ENCODE measurements at regions not wholly inside any gene's neighbourhood (a gene's known extent, or its start where the extent isn't known, plus 50 kb on each side); places are given as distances from the start of the nearest gene placed in this dataset.

DNA sequence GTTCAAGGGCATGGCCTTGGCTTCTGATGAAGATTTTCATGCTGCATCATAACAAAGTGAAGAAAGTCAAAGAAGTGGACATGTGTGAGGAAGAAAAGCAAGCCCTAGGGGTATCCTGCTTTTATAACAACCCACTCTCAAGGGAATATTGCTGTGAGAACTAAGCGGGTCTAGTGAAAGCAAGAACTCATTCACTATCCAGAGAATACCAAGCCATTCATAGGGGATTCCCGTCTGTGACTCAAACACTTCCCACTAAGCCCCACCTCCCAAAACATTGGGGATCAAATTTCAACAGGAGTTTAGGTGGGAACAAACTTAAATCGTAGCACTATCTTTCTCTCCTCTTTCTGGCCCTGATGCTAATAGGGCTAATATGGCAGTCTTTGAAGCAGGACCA, 98.5 kb upstream of the CTTNBP2NL start:
- Mint-ChIP-seq H3K4me1 (ENCODE audit: low read depth) (no peaks in the 10 kb centered on the region), H3K9me3 (no peaks in the 10 kb centered on the region), H3K36me3 (ENCODE audit: low read depth) (no peaks in the 10 kb centered on the region), H3K27me3 (ENCODE audit: low read depth) (peaks cover 8% of the 10 kb centered on the region), H3K27ac (no peak overlapping the region), H3K4me3 (ENCODE audit: low read depth) (no peak overlapping the region)
- intact Hi-C loops (cut with micrococcal nuclease) = loop anchor here (5.0 kb wide), 1 partner anchor 70 kb away; no protein-coding TSS in a partner anchor
- no peak for DNase-seq (ENCODE audit: low spot score)

DNA sequence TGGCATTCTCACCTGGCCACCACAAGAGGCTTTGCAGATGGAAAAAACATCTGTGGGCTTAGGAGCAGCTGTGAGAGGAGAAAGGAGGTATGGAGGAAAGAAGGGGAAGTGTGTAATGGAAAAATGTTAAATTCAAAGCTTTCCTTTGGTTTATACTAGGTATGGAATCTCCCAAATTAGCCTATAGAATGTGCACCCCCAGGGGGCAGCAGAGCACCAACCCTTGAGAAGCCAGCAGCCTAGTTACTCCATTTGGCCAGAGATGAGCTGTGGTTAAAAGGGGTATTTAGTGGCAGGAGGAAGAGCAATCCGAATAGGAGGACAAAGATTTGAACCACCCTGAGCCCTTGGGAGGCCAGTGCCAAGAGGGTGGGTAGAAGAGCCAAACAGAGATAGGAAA, 97.5 kb upstream of the CTTNBP2NL start:
- no peak for DNase-seq (ENCODE audit: low spot score)
- intact Hi-C loops (cut with micrococcal nuclease) = loop anchor here (5.0 kb wide), 1 partner anchor 69 kb away; no protein-coding TSS in a partner anchor

DNA sequence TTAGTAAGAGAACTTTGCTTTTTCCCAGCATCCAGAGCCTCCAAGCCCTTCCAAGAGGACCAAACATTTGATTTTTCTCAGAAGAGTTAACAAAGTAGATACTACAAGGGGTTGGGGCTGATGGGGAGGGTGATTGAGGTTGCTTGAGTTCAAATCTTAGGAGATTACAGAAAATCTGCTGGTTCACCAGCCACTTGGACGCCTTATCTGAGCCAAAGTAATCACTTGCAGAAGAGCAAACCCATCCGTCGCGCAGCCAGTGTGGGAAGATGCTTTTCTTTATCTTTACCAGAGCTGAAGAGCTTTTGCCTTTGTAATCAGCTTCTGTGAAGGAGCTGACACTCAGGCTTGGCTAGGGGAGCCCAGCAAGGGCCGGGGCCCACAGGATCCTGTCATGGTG, 91.9 kb upstream of the CTTNBP2NL start:
- Mint-ChIP-seq H3K27ac (no peak overlapping the region), H3K4me1 (ENCODE audit: low read depth) (no peaks in the 10 kb centered on the region), H3K36me3 (ENCODE audit: low read depth) (no peaks in the 10 kb centered on the region), H3K9me3 (no peaks in the 10 kb centered on the region), H3K27me3 (ENCODE audit: low read depth) (peaks cover 24% of the 10 kb centered on the region), H3K4me3 (ENCODE audit: low read depth) (no peak overlapping the region)
- no peak for DNase-seq (ENCODE audit: low spot score)
- intact Hi-C loops (cut with micrococcal nuclease) = no loop called here

More for the DNA sequence above, 97.5 kb upstream of the CTTNBP2NL start:
- H3K4me1 Mint-ChIP-seq (ENCODE audit: low read depth) = no peaks in the 10 kb centered on the region
- no peaks in the 10 kb centered on the region for H3K36me3 Mint-ChIP-seq (ENCODE audit: low read depth)
- H3K27ac Mint-ChIP-seq = no peak overlapping the region
- no peaks in the 10 kb centered on the region for H3K9me3 Mint-ChIP-seq
- peaks cover 8% of the 10 kb centered on the region for H3K27me3 Mint-ChIP-seq (ENCODE audit: low read depth)
- H3K4me3 Mint-ChIP-seq (ENCODE audit: low read depth) = no peak overlapping the region

DNA sequence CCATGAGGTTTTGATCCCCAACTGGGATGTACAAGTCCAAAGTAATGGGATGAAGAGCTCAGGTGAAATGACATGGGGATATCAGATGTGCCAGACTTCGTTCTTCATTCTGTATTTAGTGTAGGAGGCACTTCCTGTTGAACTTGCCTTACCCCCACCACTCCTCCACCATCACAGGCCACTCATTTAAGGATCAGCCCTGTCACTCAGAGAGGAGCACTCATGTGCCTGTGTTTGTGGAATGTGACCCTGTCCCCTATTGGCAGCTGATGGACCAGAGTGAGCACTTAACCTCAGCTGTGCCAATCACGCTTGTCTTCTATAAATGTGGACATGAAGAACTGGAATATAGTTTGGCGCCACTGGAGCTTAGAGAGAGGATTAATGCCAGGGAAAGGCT, 91.4 kb upstream of the CTTNBP2NL start:
- no peak overlapping the region for H3K27ac Mint-ChIP-seq
- DNase-seq (ENCODE audit: low spot score) = no peak

DNA sequence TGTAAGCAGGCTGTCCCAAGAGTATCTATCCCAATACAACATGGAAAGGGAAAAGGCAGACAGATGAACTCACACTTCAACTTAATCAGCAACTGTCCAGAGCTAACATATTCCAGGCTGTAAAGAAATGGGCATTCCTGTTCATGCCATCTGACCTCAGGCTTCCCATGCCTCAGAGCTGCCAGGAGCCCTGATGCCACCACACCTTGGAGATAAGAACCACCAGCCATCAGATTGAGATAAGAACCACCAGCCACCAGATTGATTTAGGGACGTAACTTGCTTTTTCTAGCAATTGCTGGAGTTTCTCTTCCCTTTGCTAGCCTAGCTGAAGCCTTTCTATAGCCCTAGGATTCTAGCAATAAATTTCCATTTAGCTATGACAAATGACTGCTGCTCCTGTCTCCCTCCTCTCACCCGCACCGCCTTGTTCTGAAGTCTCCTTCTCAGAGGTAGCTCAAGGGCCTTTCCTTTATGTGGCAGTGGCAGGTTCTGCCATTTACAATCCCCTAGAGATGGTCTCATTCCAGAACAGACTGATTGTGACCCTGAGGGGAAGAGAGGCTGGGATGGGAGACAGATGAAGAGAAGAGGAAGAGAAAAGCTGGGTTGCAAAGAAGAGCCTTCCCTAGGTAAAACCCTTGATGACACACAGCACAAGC, 88.0 kb upstream of the CTTNBP2NL start:
- H3K27ac Mint-ChIP-seq = no peak overlapping the region
- DNase-seq (ENCODE audit: low spot score) = no peak

More for the DNA sequence above, 91.4 kb upstream of the CTTNBP2NL start:
- intact Hi-C loops (cut with micrococcal nuclease) = no loop called here
- Mint-ChIP-seq H3K36me3 (ENCODE audit: low read depth) (no peaks in the 10 kb centered on the region), H3K4me1 (ENCODE audit: low read depth) (no peaks in the 10 kb centered on the region), H3K27me3 (ENCODE audit: low read depth) (peaks cover 22% of the 10 kb centered on the region), H3K4me3 (ENCODE audit: low read depth) (no peak overlapping the region), H3K9me3 (no peaks in the 10 kb centered on the region)

DNA sequence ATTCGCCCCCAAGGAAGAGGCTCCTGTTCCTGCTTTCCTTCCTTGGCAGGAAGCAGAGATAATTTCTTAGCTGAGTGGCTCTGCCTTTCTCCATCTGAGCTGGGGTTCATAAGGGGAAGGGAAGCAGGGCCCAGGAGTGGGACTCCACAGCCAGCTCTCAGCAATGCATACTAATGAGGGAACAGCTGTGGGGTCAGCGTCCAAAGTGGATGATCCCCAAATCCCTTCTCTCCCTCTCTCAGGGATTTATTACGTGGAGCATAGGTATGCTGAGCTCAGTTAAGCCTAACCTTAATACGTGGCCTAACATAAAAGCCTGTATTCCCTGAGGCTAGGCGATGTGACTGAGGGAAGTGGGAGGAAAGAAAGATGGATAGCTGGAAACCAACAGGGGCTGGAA, 87.3 kb upstream of the CTTNBP2NL start:
- no peak overlapping the region for H3K27ac Mint-ChIP-seq
- no peak overlapping the region for H3K4me3 Mint-ChIP-seq (ENCODE audit: low read depth)
- intact Hi-C loops (cut with micrococcal nuclease) = no loop called here
- H3K4me1 Mint-ChIP-seq (ENCODE audit: low read depth) = no peaks in the 10 kb centered on the region
- peaks cover 23% of the 10 kb centered on the region for H3K27me3 Mint-ChIP-seq (ENCODE audit: low read depth)
- H3K36me3 Mint-ChIP-seq (ENCODE audit: low read depth) = no peaks in the 10 kb centered on the region
- H3K9me3 Mint-ChIP-seq = no peaks in the 10 kb centered on the region
- no peak for DNase-seq (ENCODE audit: low spot score)

More for the DNA sequence above, 88.0 kb upstream of the CTTNBP2NL start:
- Mint-ChIP-seq H3K4me1 (ENCODE audit: low read depth) (no peaks in the 10 kb centered on the region), H3K4me3 (ENCODE audit: low read depth) (no peak overlapping the region), H3K27me3 (ENCODE audit: low read depth) (peaks cover 23% of the 10 kb centered on the region), H3K36me3 (ENCODE audit: low read depth) (no peaks in the 10 kb centered on the region), H3K9me3 (no peaks in the 10 kb centered on the region)
- intact Hi-C loops (cut with micrococcal nuclease) = no loop called here

DNA sequence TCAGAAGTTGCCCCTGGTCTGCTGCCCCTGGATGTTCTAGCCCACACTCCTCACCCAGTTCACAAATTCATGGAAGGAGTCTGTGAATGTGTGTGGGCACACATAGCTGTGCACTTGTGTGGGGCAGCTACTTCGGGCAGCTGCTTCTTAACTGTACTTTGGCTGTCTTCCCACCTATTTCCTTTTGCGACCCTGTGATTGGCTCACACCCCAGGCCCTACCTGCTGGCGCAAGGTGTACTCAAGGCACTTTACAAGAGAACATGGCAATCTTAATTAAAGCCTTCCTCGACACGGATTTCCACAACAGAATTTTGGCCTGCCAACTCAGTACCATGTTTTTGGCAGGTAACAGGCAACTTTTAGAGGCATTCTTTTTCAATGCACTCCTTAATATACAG, 86.5 kb upstream of the CTTNBP2NL start:
- intact Hi-C loops (cut with micrococcal nuclease) = no loop called here
- Mint-ChIP-seq H3K27me3 (ENCODE audit: low read depth) (peaks cover 23% of the 10 kb centered on the region), H3K9me3 (no peaks in the 10 kb centered on the region), H3K4me1 (ENCODE audit: low read depth) (no peaks in the 10 kb centered on the region), H3K27ac (no peak overlapping the region), H3K36me3 (ENCODE audit: low read depth) (no peaks in the 10 kb centered on the region), H3K4me3 (ENCODE audit: low read depth) (no peak overlapping the region)
- DNase-seq (ENCODE audit: low spot score) = no peak

DNA sequence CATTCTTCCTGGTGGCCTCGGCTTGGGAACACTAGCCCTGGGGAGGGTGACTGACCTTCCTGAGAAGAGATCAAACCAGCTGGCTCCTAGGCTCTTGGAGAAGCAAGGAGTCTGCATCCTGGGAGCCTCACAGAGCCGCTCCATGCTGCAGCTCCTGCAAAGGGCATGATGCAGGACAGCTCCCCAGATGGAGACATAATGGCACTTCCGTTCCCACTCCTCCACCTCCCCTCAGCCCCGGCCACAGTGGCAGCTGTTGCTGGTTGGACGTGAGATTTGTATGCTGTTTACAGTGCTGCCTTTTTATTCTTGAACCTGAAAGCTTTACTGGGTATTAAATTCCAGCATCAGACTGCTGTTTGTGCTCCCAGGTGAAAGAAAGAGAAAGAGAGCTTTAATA, 83.7 kb upstream of the CTTNBP2NL start:
- intact Hi-C loops (cut with micrococcal nuclease) = no loop called here
- H3K27ac Mint-ChIP-seq = no peak overlapping the region
- no peaks in the 10 kb centered on the region for H3K36me3 Mint-ChIP-seq (ENCODE audit: low read depth)
- DNase-seq (ENCODE audit: low spot score) = no peak
- H3K9me3 Mint-ChIP-seq = no peaks in the 10 kb centered on the region
- no peaks in the 10 kb centered on the region for H3K4me1 Mint-ChIP-seq (ENCODE audit: low read depth)
- peaks cover 11% of the 10 kb centered on the region for H3K27me3 Mint-ChIP-seq (ENCODE audit: low read depth)
- H3K4me3 Mint-ChIP-seq (ENCODE audit: low read depth) = no peak overlapping the region

DNA sequence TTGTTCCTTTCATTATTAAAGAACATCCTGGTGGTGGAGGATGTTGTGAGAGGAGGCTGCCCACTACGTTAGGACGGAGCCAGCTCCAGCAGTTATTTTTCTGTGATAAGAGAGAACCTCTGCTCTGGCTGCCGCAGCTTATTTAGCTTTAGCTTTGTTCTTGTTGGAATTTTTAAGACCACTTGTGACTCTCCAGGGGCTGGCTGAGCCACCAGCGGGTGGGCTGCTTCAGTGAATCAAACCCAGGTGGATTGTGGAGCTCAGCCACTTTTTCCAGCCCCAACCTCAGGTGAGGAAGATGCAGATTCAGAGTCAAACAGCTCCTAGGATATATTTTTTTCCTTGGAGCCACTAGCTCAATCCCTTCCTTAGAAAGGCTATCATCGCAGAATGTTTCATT, 83.1 kb upstream of the CTTNBP2NL start:
- no peak overlapping the region for H3K4me3 Mint-ChIP-seq (ENCODE audit: low read depth)
- no peaks in the 10 kb centered on the region for H3K36me3 Mint-ChIP-seq (ENCODE audit: low read depth)
- no peaks in the 10 kb centered on the region for H3K4me1 Mint-ChIP-seq (ENCODE audit: low read depth)
- intact Hi-C loops (cut with micrococcal nuclease) = no loop called here
- no peak for DNase-seq (ENCODE audit: low spot score)
- no peaks in the 10 kb centered on the region for H3K9me3 Mint-ChIP-seq
- H3K27ac Mint-ChIP-seq = no peak overlapping the region
- peaks cover 11% of the 10 kb centered on the region for H3K27me3 Mint-ChIP-seq (ENCODE audit: low read depth)

DNA sequence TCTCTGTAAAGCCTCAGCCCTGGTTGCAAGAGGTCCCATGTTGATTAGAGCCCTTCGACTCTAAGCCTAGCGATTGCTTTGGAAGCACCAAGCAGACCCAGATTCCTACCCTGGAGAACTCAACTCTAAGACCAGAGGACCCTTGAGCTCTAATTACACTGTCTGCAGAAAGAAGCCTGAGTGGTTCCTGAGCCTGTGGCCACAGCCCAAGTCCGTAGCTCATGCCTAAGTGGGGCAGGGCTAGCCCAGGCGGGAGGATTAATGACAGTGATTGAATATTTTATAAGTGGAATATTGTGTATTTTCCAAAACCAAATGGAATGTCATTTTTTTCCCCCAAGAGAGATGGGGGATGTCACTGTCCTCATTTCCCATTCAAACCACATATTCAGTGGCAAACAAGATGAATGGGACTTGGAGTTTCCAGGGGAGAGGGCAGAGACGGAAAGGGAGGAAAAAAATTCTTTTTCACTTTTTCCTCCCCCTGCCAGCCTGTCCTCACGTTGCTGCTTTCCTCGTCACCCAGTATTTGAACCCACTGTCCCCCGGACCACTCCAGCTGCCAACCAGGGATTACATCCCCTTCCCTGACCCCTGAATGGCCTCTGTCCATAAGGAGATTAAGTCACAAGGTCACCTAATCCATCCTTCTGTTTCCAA, 79.6 kb upstream of the CTTNBP2NL start:
- no peaks in the 10 kb centered on the region for H3K4me1 Mint-ChIP-seq (ENCODE audit: low read depth)
- H3K36me3 Mint-ChIP-seq (ENCODE audit: low read depth) = no peaks in the 10 kb centered on the region
- no peak for DNase-seq (ENCODE audit: low spot score)
- intact Hi-C loops (cut with micrococcal nuclease) = no loop called here
- no peaks in the 10 kb centered on the region for H3K9me3 Mint-ChIP-seq
- no peak overlapping the region for H3K4me3 Mint-ChIP-seq (ENCODE audit: low read depth)
- H3K27me3 Mint-ChIP-seq (ENCODE audit: low read depth) = peaks cover 6% of the 10 kb centered on the region
- no peak overlapping the region for H3K27ac Mint-ChIP-seq

DNA sequence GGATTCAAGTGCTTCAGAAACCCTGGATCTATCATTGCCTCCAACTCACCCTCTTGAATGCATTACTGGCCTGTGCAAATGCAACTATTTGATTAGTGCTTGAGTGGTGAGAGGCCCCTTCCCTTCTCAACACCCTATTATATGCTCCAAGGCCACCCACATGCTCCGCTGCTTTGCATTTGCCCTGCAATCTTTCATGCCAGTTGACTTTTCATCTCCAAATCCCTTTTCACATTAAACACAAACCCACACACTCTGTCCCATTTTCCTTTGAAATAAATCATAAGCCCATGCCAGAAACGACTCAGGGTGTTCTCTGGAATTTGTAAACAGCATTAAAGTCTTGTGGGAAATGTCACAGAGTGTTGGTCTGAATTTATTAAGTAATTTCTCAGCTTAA, 78.9 kb upstream of the CTTNBP2NL start:
- DNase-seq (ENCODE audit: low spot score) = no peak
- H3K4me1 Mint-ChIP-seq (ENCODE audit: low read depth) = no peaks in the 10 kb centered on the region
- intact Hi-C loops (cut with micrococcal nuclease) = no loop called here
- H3K27ac Mint-ChIP-seq = no peak overlapping the region
- peaks cover 9% of the 10 kb centered on the region for H3K27me3 Mint-ChIP-seq (ENCODE audit: low read depth)
- no peaks in the 10 kb centered on the region for H3K9me3 Mint-ChIP-seq
- H3K4me3 Mint-ChIP-seq (ENCODE audit: low read depth) = no peak overlapping the region
- H3K36me3 Mint-ChIP-seq (ENCODE audit: low read depth) = no peaks in the 10 kb centered on the region

DNA sequence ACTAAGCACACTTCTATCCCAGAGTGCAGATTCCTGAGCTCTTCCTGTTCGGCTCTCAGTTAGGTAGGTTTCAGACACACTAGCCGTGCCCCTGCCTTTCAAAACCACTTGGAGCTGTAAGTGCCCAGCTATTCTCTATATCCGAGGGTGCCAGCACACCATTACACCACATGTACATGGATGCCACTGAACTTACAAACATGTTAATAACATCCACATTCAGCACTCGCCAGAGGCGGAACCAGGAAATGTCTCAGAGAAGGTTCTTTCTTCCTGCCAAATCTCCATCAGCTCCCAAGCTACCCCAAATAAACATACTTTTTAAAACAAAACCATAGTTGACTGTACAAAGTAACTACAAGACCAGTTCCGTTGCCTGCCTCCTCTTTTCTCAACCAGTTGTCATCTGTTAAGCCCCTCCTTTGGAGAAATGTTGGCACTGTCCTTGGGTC, 78.4 kb upstream of the CTTNBP2NL start:
- H3K36me3 Mint-ChIP-seq (ENCODE audit: low read depth) = no peaks in the 10 kb centered on the region
- peaks cover 9% of the 10 kb centered on the region for H3K27me3 Mint-ChIP-seq (ENCODE audit: low read depth)
- intact Hi-C loops (cut with micrococcal nuclease) = no loop called here
- no peak overlapping the region for H3K27ac Mint-ChIP-seq
- H3K4me3 Mint-ChIP-seq (ENCODE audit: low read depth) = no peak overlapping the region
- no peaks in the 10 kb centered on the region for H3K9me3 Mint-ChIP-seq
- no peaks in the 10 kb centered on the region for H3K4me1 Mint-ChIP-seq (ENCODE audit: low read depth)
- no peak for DNase-seq (ENCODE audit: low spot score)

DNA sequence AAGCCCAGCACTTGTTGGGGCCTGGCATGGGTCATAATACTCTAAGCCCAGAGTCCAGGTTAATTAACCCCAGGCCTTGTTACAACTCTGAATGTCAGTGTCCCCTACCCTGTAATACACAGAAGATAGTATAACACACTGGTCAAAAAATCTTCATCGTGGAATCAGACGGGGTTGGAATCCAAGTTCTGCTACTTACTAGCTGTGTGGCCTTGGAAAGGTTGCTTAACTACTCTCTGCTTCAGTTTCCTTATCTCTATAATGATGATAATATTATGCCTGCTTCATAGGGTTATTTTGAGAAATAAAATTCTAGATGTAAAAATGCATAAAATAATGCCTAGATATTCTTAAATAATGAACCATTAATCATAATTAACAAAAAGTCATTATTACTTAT, 77.8 kb upstream of the CTTNBP2NL start:
- no peak overlapping the region for H3K27ac Mint-ChIP-seq
- intact Hi-C loops (cut with micrococcal nuclease) = no loop called here
- no peaks in the 10 kb centered on the region for H3K9me3 Mint-ChIP-seq
- H3K4me1 Mint-ChIP-seq (ENCODE audit: low read depth) = no peaks in the 10 kb centered on the region
- no peak overlapping the region for H3K4me3 Mint-ChIP-seq (ENCODE audit: low read depth)
- no peak for DNase-seq (ENCODE audit: low spot score)
- H3K27me3 Mint-ChIP-seq (ENCODE audit: low read depth) = peaks cover 12% of the 10 kb centered on the region
- no peaks in the 10 kb centered on the region for H3K36me3 Mint-ChIP-seq (ENCODE audit: low read depth)
